HEK293 (cell line): ENCODE measurements at regions not wholly inside any gene's neighbourhood (a gene's known extent, or its start where the extent isn't known, plus 50 kb on each side); places are given as distances from the start of the nearest gene placed in this dataset.

Source experiments
- CTCF ChIA-PET: fragments of 350-600 bp; formaldehyde crosslinking; extraction: SDS; loops from one replicate; lab custom pipeline; 2021; ENCODE audit warnings: antibody characterized with exemption; lab: Yijun Ruan, JAX
- POLR2A ChIA-PET: fragments of 300-600 bp; formaldehyde crosslinking; extraction: SDS; loops from one replicate; lab custom pipeline; 2020; ENCODE audit warnings: antibody characterized with exemption, inconsistent platforms; lab: Yijun Ruan, JAX
- H3K27ac ChIP-seq: fragments of 200-500 bp; sonication (Bioruptor generic); 2 replicates; pipeline ENCODE4 v1.5.1; 2014; ENCODE audit warnings: low read depth, low read length, control low read depth, inconsistent platforms; ENCODE audit errors: extremely low read depth
- H3K36me3 ChIP-seq, 2 experiments: fragments of 200-500 bp in 1 of 2; sonication (Bioruptor generic) in 1 of 2; 1 replicate in 1 of 2; 2 replicates in 1 of 2; pipeline ENCODE4 v1.5.1; 2014 to 2017; ENCODE audit warnings: inconsistent platforms in 2 of 2, low read length in 2 of 2; ENCODE audit not compliant: control insufficient read depth in 2 of 2, insufficient read depth in 1 of 2
- H3K4me1 ChIP-seq: fragments of 200-500 bp; sonication (Bioruptor generic); 2 replicates; pipeline ENCODE4 v1.5.1; 2014; ENCODE audit warnings: mild to moderate bottlenecking, low read length, inconsistent platforms; ENCODE audit not compliant: control insufficient read depth, insufficient read depth
- H3K4me3 ChIP-seq: 2 replicates; pipeline ENCODE4 v1.5.1; 2011; ENCODE audit warnings: low read depth, mild to moderate bottlenecking, control low read depth, low read length, moderate library complexity
- H3K9me3 ChIP-seq: fragments of 200-500 bp; sonication (Bioruptor generic); 2 replicates; pipeline ENCODE4 v1.5.1; 2014; ENCODE audit warnings: low read depth, low read length, inconsistent platforms; ENCODE audit not compliant: control insufficient read depth, insufficient read depth
- KLF10 ChIP-seq: fragments of 450-650 bp; IDR thresholded peaks from 2 replicates; pipeline ENCODE4 v1.5.1; 2018; ENCODE audit warnings: missing biosample characterization, mild to moderate bottlenecking, missing genetic modification characterization
- MZF1 ChIP-seq: fragments of 450-650 bp; formaldehyde crosslinking; IDR thresholded peaks from 2 replicates; pipeline ENCODE4 v1.5.1; 2017; ENCODE audit warnings: missing biosample characterization, missing genetic modification characterization, borderline replicate concordance
- PRDM2 ChIP-seq: fragments of 450-650 bp; formaldehyde crosslinking; IDR thresholded peaks from 2 replicates; pipeline ENCODE4 v1.5.1; 2016; ENCODE audit warnings: missing biosample characterization, missing genetic modification characterization, borderline replicate concordance
- SCRT2 ChIP-seq: fragments of 450-650 bp; formaldehyde crosslinking; IDR thresholded peaks from 2 replicates; pipeline ENCODE4 v1.5.1; 2016; ENCODE audit warnings: missing biosample characterization, missing genetic modification characterization
- ZFP41 ChIP-seq: fragments of 450-650 bp; formaldehyde crosslinking; IDR thresholded peaks from 2 replicates; pipeline ENCODE4 v1.5.1; 2016; ENCODE audit warnings: missing biosample characterization, missing genetic modification characterization, borderline replicate concordance
- ZNF10 ChIP-seq: fragments of 450-650 bp; formaldehyde crosslinking; IDR thresholded peaks from 2 replicates; pipeline ENCODE4 v1.5.1; 2017; ENCODE audit warnings: missing biosample characterization, missing genetic modification characterization
- ZNF132 ChIP-seq: fragments of 450-650 bp; formaldehyde crosslinking; IDR thresholded peaks from 2 replicates; pipeline ENCODE4 v1.5.1; 2017; ENCODE audit warnings: missing biosample characterization, missing genetic modification characterization, borderline replicate concordance
- ZNF138 ChIP-seq: fragments of 450-650 bp; formaldehyde crosslinking; IDR thresholded peaks from 2 replicates; pipeline ENCODE4 v1.5.1; 2016; ENCODE audit warnings: missing biosample characterization, missing genetic modification characterization, borderline replicate concordance
- ZNF184 ChIP-seq: fragments of 450-650 bp; IDR thresholded peaks from 2 replicates; pipeline ENCODE4 v1.5.1; 2018; ENCODE audit warnings: missing biosample characterization, mild to moderate bottlenecking, missing genetic modification characterization
- ZNF274 ChIP-seq, 2 experiments: fragments of 200-500 bp in 1 of 2; fragments of 450-650 bp in 1 of 2; sonication (Bioruptor generic) in 1 of 2; formaldehyde crosslinking in 1 of 2; IDR thresholded peaks; 2 replicates each; pipeline versions ENCODE4 v1.5.1 to v1.6.1; 2014 to 2016; ENCODE audit warnings: borderline replicate concordance in 1 of 2, inconsistent platforms in 1 of 2, low read length in 1 of 2, missing biosample characterization in 1 of 2, missing genetic modification characterization in 1 of 2
- ZNF324 ChIP-seq: fragments of 450-650 bp; formaldehyde crosslinking; IDR thresholded peaks from 2 replicates; pipeline ENCODE4 v1.5.1; 2016; ENCODE audit warnings: missing biosample characterization, missing genetic modification characterization
- ZNF366 ChIP-seq: fragments of 450-650 bp; formaldehyde crosslinking; conservative IDR thresholded peaks from 2 replicates; pipeline ENCODE4 v1.5.1; 2016; ENCODE audit warnings: missing biosample characterization, missing genetic modification characterization
- ZNF37A ChIP-seq: fragments of 450-650 bp; IDR thresholded peaks from 2 replicates; pipeline ENCODE4 v1.5.1; 2018; ENCODE audit warnings: missing biosample characterization, missing genetic modification characterization
- ZNF398 ChIP-seq: fragments of 450-650 bp; formaldehyde crosslinking; IDR thresholded peaks from 2 replicates; pipeline ENCODE4 v1.5.1; 2017; ENCODE audit warnings: missing biosample characterization, missing genetic modification characterization
- ZNF548 ChIP-seq: fragments of 450-650 bp; formaldehyde crosslinking; IDR thresholded peaks from 2 replicates; pipeline ENCODE4 v1.5.1; 2016; ENCODE audit warnings: missing biosample characterization, missing genetic modification characterization
- ZNF561 ChIP-seq: fragments of 450-650 bp; IDR thresholded peaks from 2 replicates; pipeline ENCODE4 v1.5.1; 2018; ENCODE audit warnings: missing biosample characterization, missing genetic modification characterization, borderline replicate concordance
- ZNF670 ChIP-seq: fragments of 450-650 bp; formaldehyde crosslinking; IDR thresholded peaks from 2 replicates; pipeline ENCODE4 v1.5.1; 2016; ENCODE audit warnings: missing biosample characterization, missing genetic modification characterization, low read depth
- ZNF707 ChIP-seq: fragments of 450-650 bp; formaldehyde crosslinking; IDR thresholded peaks from 2 replicates; pipeline ENCODE4 v1.5.1; 2016; ENCODE audit warnings: missing biosample characterization, missing genetic modification characterization
- ZSCAN16 ChIP-seq: fragments of 450-650 bp; formaldehyde crosslinking; IDR thresholded peaks from 2 replicates; pipeline ENCODE4 v1.5.1; 2016; ENCODE audit warnings: missing biosample characterization, missing genetic modification characterization

- TF ChIP-seq ZNF561 (tag by site-specific recombination), result no peak
Observed at GRCh38 chr2:57443973-57444521, 602.6 kb upstream of the VRK2 start (continued).

GRCh38 chr2:57444752-57445430 is 601.7 kb upstream of the VRK2 start:
- H3K27ac ChIP-seq, result no peak overlapping the region
- no peak overlapping the region for H3K4me3 ChIP-seq
- H3K9me3 ChIP-seq, result no peaks in the 10 kb centered on the region; the same call in 1 of the 2 replicates
- TF ChIP-seq ZNF274 (IDR thresholded peaks at IDR 0.05; ENCODE audit: low read length) (no peak), ZNF274 (tag by site-specific recombination; IDR thresholded peaks at IDR 0.05; ENCODE audit: borderline replicate concordance) (no peak), ZNF184 (tag by site-specific recombination) (no peak), ZNF707 (no peak), ZNF10 (no peak), ZNF398 (no peak), KLF10 (no peak), PRDM2 (no peak), ZNF132 (tag by site-specific recombination) (no peak), ZFP41 (tag by site-specific recombination) (no peak), ZNF670 (no peak), MZF1 (tag by site-specific recombination) (no peak), ZNF366 (no peak), ZNF138 (tag by site-specific recombination) (no peak), ZSCAN16 (tag by site-specific recombination) (no peak), ZNF548 (tag by site-specific recombination) (no peak), ZNF324 (no peak), ZNF37A (no peak), SCRT2 (tag by site-specific recombination) (no peak)
- TF ChIP-seq, all 188 proteins: peak for 0
- POLR2A ChIA-PET, result no interaction called here
- Histone ChIP-seq H3K36me3 (no peaks in the 10 kb centered on the region), H3K4me1 (no peaks in the 10 kb centered on the region)
- CTCF ChIA-PET, result no interaction called here
